ENCODE measurements at regions not wholly inside any gene's neighbourhood (a gene's known extent, or its start where the extent isn't known, plus 50 kb on each side); places are given as distances from the start of the nearest gene placed in this dataset.

DNA sequence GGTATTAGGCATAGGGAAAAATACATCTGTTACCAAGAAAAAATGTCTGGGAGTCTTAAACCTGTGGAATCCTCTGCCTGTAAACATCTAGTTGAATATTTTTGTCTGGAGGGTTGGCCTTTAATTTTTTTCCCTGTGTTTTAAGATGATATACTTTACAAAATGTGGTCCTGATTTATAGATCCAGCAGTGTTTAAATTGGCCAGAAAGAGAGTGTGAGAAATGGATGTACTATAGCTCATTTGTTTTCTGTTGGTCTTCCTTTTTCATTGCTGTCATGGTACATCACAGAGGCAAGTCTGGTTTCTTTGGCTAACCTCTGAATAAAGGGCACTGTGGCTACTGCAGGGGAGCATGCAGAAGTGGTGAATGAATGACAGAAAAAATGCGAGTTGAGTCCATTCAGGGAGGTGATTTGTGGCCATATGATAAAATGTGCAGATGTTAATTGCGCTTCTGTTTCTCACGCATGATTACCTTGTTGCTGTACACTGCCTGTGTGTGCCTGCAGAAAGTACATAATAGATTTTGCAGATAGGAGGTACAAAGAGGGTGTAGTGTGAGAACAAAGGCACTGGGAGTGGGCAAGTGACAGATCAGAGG is 150.0 kb downstream of the NFKBIZ start:
- TF ChIP-seq, protein P1, sequence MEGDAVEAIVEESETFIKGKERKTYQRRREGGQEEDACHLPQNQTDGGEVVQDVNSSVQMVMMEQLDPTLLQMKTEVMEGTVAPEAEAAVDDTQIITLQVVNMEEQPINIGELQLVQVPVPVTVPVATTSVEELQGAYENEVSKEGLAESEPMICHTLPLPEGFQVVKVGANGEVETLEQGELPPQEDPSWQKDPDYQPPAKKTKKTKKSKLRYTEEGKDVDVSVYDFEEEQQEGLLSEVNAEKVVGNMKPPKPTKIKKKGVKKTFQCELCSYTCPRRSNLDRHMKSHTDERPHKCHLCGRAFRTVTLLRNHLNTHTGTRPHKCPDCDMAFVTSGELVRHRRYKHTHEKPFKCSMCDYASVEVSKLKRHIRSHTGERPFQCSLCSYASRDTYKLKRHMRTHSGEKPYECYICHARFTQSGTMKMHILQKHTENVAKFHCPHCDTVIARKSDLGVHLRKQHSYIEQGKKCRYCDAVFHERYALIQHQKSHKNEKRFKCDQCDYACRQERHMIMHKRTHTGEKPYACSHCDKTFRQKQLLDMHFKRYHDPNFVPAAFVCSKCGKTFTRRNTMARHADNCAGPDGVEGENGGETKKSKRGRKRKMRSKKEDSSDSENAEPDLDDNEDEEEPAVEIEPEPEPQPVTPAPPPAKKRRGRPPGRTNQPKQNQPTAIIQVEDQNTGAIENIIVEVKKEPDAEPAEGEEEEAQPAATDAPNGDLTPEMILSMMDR (IDR thresholded peaks at IDR 0.05): no peak
- no peak for TF ChIP-seq ZFX (IDR thresholded peaks at IDR 0.05; ENCODE audit: borderline replicate concordance)
